Panc1 (cell line): ENCODE measurements at regions not wholly inside any gene's neighbourhood (a gene's known extent, or its start where the extent isn't known, plus 50 kb on each side); places are given as distances from the start of the nearest gene placed in this dataset.

Experiments
- CTCF ChIP-seq: fragments of 450-650 bp; IDR thresholded peaks from 2 replicates; pipeline ENCODE4 v1.5.1; 2017; ENCODE audit warnings: mild to moderate bottlenecking
- POLR2AphosphoS5 ChIP-seq: IDR thresholded peaks from 2 replicates; pipeline ENCODE4 v1.6.1; 2012; ENCODE audit warnings: mild to moderate bottlenecking, low read depth, low read length, moderate library complexity
- REST ChIP-seq, 2 experiments: IDR thresholded peaks; 2 replicates each; pipeline ENCODE4 v1.6.1; 2011 to 2012; ENCODE audit warnings: low read depth in 2 of 2, control low read depth in 1 of 2, low read length in 1 of 2, mild to moderate bottlenecking in 1 of 2, moderate library complexity in 1 of 2; ENCODE audit not compliant: insufficient read depth in 1 of 2
- SIN3A ChIP-seq: IDR thresholded peaks from 2 replicates; pipeline ENCODE4 v1.6.1; 2012; ENCODE audit warnings: low read depth, mild to moderate bottlenecking, low read length, moderate library complexity, borderline replicate concordance; ENCODE audit not compliant: insufficient read depth

GRCh38 chr2:128950758-128951157, 632.1 kb upstream of the HS6ST1 start:
- TF ChIP-seq CTCF, result no peak
- TF ChIP-seq SIN3A, result no peak
- no peak for TF ChIP-seq POLR2AphosphoS5
- peak in 1 of 2 experiments; percentile 41; a peak in 1 of 4 replicates for TF ChIP-seq REST (IDR thresholded peaks at IDR 0.05; ENCODE audit: insufficient read depth in 1 of 2, low read depth in 2 of 2, low read length in 1 of 2)
